ENCODE measurements at regions not wholly inside any gene's neighbourhood (a gene's known extent, or its start where the extent isn't known, plus 50 kb on each side); places are given as distances from the start of the nearest gene placed in this dataset.
"Not testable (repeated sequence)": the region's sequence is repeated elsewhere in the genome, so short reads cannot be mapped to it uniquely, and the experiment has no call there.

GRCh38 chr2:87512864-87513530 lies 234.9 kb upstream of the PLGLB2 start:
- not testable (repeated sequence) for TF ChIP-seq EZH2phosphoT487 (IDR thresholded peaks at IDR 0.05; ENCODE audit: insufficient read depth, low read depth); EZH2 (IDR thresholded peaks at IDR 0.05; ENCODE audit: insufficient read depth, poor library complexity, severe bottlenecking)
